NT2/D1 (cell line): ENCODE measurements at regions not wholly inside any gene's neighbourhood (a gene's known extent, or its start where the extent isn't known, plus 50 kb on each side); places are given as distances from the start of the nearest gene placed in this dataset.

Experiments used
- SUZ12 ChIP-seq: IDR thresholded peaks from 2 replicates; pipeline ENCODE4 v1.6.1; 2011; ENCODE audit not compliant: insufficient read length, insufficient read depth; ENCODE audit errors: extremely low read depth
- YY1 ChIP-seq: IDR thresholded peaks from 2 replicates; pipeline ENCODE4 v1.6.1; 2011; ENCODE audit not compliant: insufficient read length, insufficient read depth
- ZNF274 ChIP-seq: IDR thresholded peaks from 2 replicates; pipeline ENCODE4 v1.6.1; 2011; ENCODE audit warnings: mild to moderate bottlenecking, low read depth, low read length

DNA sequence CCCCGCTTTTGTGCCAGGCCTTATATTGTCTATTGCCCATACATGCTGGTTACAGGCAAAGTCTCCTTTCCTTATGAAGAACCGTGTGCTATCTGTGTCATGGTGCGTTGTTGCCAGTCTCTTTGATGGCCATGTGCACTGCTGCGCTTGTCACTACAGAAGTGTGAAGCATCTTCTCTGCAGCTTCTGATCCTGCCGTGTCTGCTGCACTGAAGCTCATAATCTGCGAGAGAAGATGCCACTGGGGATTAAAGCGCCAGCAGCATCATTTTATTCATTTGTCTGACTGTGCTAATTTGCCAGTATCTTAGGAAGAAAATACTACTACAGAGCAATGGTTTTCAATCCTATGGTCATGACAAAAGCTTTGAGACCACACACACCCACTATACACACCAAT, 330.1 kb downstream of the FAT3 start:
- no peak for TF ChIP-seq SUZ12
- no peak for TF ChIP-seq YY1
- no peak for TF ChIP-seq ZNF274
